ENCODE measurements at regions not wholly inside any gene's neighbourhood (a gene's known extent, or its start where the extent isn't known, plus 50 kb on each side); places are given as distances from the start of the nearest gene placed in this dataset.

DNA sequence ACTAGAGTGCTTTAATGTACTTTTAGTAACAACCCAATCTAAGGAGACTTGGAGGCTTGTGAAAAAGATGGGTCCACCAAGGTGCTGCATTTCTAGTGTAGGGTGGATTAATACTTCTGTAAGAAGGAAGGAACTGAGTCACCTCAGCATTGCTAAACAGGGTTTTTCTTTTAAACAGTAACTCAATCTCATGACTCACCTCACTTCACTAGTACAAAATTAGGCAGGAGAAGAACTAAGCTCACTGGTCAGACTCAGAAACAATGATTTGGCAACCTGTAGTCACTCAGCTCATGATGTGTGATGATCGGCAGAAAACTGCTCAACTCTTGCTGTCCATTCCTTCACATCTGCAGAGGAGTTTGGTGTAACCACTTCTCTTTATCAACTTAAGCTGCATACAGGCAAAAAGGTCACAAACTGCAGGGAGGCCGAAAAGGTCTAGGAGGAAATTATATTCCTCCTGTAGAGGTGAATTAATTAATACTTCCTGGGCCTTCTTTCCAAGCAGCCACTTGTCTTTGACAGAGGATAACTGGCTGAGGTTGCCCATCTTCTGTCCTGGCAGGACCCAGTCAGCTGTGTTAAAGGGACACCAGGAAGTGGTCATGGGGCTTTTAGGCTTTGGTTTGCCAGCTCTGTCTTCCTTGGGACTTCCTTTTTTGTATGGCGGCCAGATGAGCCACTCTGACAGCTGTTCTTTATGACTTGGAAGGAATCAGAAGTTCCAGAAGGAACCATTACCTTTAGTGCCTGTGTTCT, 466.9 kb downstream of the FUT8 start:
- DNase-seq = peak; percentile 52

DNA sequence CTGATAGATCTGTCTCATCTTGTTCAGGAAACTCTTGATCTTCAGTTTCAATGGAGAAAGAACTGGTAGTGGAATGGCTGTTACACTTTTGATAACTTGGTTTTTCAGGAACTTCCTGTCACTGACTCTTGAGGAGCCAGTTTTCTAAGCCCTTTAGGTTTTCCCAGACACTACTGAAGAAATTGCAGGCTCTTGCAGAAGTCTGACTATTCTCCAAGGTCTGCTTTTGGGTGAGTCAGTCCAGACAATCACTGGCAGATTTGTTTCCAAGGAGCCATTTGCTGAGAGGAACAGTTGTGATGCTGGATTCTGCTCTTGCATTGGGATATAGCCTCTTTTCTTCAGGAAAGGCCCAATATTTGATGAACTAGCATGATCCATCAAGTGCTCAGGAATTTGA, 468.0 kb downstream of the FUT8 start:
- DNase-seq = no peak

DNA sequence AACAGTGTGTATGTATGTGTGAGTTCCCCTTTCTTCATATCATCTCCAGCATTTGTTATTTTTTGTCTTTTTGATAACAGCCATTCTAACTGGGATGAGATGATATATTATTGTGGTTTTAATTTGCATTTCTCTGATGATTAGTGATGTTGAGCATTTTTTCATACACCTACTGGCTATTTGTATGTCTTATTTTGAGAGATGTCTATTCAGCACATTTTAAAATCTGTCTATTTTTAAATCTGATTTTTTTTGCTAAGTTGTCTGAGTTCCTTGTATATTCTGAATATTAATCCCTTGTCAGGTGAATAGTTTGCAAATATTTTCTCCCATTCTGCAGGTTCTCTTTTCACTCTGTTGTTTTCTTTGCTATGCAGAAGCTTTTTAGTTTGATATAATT, 469.1 kb downstream of the FUT8 start:
- DNase-seq = no peak

DNA sequence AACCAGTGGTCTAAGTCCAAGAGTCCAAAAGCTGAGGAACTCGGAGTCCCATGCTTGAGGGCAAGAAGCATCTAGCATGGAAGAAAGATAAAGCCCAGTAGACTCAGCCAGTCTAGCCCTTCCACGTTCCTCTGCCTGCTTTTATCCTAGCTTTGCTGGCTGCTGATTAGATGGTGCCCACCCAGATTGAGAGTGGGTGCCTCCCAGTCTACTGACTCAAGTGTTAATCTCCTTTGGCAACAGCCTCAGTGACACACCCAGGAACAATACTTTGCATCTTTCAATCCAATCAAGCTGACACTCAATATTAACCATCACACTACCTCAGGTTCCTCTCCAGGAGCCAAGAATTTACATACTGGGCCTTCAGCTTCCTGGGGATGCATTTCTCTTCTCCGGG, 476.1 kb downstream of the FUT8 start:
- DNase-seq = no peak

DNA sequence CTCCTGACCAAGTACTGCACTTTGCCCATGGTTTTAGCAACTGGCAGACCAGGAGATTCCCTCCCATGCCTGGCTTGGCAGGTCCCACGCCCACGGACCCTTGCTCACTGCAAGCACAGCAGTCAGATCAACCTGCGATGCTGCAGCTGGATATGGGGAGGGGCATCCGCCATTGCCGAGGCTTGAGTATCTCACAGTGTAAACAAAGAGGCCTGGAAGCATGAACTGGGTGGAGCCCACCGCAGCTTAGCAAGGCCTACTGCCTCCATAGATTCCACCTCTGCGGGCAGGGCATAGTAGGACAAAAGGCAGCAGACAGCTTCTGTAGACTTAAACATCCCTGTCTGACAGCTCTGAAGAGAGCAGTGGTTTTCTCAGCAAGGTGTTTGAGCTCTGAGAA, 479.8 kb downstream of the FUT8 start:
- DNase-seq = no peak

DNA sequence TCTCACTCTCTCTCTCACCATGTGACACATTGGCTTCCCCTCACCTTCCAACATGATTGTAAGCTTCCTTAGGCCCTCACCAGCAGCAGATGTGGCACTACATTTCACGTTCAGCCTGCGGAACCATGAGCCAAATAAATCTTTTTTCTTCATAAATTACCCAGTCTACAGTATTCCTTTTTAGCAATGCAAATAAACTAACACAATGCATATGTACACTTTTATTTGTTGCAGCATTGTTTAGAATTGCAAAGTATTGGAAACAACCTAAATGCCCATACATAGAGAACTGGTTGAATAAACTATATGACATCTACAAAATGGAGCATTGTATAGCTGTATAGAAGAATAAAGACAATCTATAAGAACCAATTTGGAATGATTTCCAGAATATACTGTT, 487.6 kb downstream of the FUT8 start:
- no peak for DNase-seq

DNA sequence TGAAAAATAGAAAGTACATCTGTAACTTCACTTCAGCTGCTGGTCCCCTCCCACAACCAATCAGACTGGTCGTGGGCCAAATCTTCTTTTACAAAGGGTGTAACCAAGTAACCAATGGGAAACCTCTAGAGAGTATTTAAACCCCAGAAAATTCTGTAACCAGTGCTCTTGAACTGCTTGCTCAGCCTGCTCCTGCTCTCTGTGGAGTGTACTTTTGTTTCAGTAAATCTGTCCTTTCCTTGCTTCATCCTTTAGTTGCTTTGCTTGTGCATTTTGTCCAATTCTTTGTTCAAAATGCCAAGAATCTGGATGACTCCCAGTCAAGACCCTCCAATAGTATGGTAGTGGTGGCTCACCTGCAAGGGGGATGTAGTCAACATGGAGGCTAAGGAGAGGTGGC, 489.1 kb downstream of the FUT8 start:
- DNase-seq = no peak

DNA sequence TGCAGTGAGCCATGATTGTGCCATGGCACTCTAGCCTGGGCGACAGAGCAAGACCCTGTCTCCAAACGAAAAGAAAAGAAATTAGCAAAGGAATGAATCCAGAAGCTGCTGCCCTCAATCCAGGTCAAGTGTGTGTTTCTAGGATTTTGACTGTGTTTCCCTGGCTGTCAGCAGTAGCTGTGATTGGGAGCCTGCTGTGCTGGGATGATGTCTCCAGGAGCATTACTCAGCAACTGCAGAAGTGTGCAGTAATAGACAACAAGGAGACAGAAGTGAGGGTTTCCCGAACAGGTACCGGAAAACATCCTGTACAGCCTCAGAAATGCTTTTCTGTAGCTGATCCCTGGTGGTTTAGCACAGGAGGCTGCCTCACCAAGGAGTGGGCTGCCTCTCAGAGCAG, 492.5 kb downstream of the FUT8 start:
- DNase-seq = no peak

DNA sequence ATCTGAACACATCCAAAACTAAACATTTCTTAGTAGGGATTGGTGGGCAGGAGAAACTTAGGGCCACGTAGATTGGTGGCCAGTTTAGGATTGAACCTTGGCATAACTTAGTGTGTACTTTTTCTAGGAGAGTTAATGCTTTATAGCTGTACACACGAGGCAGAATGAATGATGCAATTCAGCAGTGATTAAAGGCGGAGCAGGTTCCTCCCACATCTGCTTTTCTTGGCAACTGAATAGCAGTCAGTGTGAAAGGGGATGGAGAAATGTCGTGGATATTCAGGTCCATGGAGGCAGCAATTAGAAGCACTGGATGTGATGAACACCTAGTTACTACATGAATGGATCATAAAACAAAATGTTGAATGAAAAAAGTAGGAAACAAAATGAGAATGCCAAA, 493.8 kb downstream of the FUT8 start:
- no peak for DNase-seq

DNA sequence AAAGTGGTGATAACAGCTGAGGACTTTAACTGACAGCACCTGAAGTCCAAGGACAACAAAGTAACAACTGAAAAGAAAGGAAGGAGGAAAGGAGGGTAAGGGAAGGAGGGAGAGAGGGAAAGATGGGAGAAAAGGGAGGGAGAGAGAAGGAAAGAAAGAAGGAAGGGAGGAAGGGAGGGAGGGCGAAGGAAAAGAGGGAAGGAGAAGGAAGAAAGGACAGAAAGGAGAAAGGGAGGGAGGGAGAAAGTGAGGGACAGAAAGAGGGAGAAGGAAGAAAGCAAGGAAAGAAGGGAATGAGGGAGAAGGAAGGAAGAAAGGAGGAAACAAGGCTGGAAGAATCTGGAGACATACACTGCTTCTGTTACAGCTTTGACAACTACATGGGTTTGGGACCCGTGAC, 494.4 kb downstream of the FUT8 start:
- DNase-seq = no peak

DNA sequence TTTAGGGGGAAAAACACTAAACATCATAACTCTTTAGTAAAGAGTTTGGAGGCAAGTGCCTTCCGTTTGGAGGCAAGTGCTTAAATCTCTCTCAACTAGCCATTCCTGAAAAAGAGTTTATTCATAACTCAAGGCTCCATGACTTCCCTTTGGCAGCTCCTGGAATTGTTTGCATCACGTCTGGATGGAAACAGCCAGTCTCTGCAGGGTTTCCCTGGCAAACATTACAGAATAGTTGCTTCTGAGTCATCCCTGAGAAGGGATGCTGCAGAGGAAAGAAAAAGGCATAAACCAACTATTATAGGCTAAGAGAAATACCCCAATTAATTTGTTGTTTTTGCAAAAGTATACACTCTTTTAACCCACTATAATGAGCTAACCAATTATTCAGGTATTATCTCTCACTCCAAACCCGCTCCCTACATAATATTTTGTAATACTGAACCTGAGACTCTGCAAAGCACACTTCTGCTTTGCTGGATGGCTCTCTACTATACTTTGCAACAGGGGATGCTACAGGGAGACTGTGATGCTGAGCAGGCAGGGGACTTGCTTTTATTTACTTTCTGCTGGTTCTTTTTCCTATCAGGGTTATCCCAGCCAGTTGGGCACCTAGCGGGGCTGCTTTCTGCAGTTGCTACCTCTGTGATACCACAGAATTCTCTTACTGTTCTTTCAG, 497.7 kb downstream of the FUT8 start:
- no peak for DNase-seq

DNA sequence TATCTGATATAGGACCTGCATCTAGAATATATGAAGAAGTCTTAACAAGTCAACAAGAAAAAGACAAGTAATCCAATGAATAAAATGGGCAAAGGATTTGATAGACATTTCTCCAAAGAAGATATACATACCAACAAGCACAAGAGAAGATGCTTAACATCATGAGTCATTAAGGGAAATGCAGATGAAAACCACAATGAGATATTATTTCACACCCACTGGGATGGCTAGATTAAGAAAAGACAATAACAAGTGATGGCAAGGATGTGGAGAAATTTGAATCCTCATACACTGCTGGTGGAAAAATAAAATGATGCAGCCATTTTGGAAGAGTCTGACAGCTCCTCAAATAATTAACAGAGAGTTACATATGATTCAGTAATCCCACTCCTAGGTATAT, 502.6 kb downstream of the FUT8 start:
- peak; percentile 22 for DNase-seq

DNA sequence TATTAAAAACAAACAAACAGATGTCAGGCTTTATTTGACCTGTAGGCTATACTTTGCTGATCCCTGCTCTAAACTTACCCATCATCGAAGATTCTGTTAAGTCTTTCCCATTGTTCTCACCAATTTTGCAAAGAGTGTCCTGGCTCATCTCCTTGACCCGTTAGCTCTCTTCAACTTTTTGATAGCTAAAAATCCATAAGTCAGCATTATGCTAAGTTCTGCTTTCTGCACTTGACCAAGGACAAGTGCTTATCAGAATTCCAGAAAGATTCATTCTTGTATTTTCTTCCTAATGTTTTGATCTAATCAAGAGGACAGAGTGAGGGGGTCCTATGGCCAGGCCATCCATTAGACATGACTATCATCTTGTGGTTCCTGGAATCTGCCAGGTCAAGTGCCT, 503.5 kb downstream of the FUT8 start:
- no peak for DNase-seq

DNA sequence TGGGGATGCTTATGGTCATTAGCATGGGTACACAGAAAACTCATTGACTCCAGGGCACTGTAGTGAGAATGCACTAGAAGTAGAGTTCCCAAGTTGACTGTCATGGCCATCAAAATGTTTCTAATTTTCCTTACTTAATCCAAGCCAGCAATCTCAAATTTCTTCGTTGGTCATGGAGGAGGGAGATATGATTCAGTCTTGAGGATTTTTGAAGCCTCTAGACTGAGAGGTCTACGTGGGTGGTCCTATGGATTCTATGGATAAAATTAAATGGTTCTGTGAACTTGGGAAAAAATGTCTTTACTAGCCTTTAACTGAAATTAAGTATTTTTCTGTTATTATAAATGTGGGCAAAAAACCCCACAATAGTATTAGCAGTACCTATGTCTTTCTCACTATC, 508.5 kb downstream of the FUT8 start:
- DNase-seq = no peak

DNA sequence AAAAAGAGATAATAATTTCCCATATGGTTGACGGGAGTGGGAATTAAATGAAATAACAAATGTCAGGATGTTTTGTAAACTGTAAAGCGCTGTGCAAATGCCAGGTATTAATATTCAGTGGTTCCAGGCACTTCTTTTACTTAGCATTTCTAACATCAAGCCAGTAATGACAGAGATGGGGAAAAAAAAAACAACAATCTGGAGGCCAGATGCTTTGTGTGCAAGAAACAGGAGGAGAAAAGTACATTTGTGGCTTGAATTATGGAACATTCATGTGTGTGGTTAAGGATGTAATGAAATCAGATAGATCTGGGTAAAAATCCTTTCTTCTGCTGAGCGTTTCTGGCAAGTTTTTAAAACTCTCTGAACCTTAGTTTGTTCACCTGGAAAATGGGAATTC, 509.6 kb downstream of the FUT8 start:
- no peak for DNase-seq

DNA sequence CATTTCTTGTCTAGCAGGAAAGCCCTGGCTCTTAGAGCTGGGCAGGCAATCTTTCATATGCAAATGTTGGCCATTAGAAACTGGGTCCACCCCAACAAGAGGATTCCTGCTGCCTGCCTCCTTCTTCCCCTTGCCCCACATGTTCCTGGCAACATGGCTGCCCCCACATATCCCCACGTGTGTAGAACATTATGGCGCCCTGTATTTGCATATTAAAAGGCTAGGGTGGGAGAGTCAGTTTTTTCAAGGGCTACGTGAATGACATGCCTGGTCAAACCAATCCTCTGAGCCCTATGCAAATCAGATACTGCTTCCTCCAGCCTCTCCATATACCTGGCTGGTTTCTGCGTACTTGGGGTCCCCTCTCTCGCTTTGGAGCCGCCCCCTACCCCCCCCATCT, 514.0 kb downstream of the FUT8 start:
- DNase-seq = no peak

DNA sequence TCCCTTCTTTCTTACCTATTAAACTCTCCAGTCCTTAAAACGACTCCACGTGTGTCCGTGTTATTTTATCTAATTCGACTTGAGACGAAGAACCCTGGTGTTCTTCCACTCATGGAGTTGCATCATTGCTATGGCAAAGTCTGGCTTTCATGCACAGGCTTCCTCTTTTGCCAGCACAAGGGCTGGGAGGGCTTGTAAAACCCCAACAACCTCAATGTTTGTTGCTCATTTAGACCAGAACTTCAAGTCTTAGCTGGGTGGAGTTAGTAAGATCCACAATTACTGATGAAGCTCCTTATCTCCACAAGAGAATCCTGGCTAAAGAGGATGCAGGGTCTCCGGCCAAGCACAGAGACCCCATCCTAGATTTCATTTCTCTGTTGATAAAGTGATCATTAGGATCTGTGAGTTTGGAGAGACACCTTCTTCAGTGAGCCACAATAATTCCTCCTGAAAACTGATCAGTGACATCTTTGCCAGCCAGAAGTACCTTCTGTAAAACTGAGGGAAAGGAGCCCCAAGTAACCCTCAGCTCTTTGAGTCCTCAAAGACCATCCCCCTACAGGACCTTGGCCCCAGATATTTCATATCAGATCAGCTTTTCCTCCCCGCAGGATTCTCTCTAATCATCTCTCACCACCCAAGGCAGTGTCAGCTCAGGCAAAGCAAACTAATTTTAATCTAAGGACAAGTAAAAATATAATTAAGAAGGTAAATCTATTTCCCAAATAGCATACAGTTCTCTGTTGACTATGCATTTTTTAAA, 514.6 kb downstream of the FUT8 start:
- DNase-seq = peak; percentile 10

DNA sequence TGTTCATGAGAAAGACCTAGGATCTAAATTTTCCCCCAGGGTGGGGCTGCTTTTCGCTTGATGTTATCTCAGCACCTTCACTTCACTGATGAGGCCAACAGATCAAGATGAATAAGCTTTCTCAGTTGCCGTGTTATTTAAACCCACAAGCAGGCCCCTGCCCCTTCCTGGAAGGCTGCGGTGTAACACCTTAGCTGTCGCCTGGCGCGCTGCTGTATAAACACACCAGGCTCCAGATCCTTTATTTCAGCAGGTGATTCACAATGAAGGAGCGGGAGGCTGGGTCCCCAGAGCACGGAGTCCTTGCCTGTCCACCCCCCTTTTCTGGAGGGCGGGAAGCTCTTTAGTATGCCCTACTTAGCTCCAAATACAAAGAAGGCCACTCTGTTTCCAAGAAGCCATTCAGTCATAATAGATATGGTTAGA, 515.4 kb downstream of the FUT8 start:
- peak; percentile 91 for DNase-seq

DNA sequence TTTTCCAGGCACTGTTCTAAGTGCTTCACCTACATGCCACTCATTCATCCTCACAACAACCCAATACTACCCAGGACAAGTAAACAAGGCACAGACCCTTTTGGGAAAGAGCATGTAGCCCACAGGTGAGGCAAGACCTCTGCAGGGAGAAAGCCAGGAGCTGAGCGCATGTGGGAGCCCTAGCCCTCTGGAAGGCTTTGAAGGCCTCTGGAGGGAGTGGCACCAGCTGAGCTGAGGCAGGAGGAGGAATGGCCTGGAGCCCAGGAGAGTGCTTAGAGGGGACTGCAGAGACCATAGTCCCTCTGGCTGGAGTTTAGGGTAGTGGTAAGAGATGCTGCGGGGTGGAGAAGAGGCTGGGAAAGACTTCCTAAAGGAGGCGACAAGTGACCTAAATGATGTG, 516.5 kb downstream of the FUT8 start:
- DNase-seq = no peak

DNA sequence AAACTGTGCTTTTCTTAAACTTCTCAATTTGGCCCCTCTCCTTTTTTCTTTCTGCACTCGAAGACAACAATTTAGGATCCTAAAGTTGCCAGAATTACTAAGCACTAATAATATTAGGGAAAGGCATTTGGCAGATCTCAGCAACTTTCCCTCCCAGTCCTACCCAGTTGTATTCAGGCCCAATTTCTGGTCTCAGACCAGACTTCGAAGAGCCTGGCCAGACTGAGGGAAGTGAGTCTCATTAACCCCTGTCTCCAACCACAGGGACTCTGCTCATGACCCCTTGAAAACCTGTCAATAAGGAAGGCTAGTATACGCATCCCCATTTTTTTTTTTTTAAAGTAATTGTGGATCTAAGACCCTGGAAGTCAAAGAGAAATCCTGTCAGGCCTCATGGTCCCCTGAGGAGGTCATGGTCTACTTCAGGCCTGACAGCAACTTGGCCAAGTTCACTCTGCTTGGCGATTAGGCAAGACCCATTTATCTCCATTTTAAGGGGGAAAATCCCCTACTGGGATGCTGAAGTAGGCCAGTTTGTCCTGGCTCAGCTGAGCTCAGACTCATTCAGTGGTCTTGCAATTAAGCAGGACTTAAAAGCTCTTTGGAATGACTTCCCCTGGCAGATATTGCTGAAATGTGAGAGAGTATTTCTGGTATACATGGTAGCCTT, 521.0 kb downstream of the FUT8 start:
- DNase-seq = no peak

DNA sequence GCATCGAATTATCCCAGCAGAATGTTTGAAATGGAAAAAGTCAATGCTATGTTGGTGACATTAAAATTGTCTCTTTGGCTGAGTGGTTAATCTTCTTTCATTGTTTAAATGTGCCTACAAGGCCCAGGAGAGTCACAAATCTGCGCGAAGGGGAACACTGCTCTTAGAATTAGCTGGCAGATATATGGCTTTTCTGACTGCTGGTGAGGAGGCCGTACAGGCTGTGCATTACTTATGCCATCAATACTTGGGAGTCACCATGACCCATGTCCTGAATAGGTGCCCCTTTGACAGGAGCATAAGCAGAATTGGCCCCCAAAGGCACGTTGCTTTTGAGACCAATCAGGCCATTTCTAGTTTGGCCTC, 521.5 kb downstream of the FUT8 start:
- no peak for DNase-seq

DNA sequence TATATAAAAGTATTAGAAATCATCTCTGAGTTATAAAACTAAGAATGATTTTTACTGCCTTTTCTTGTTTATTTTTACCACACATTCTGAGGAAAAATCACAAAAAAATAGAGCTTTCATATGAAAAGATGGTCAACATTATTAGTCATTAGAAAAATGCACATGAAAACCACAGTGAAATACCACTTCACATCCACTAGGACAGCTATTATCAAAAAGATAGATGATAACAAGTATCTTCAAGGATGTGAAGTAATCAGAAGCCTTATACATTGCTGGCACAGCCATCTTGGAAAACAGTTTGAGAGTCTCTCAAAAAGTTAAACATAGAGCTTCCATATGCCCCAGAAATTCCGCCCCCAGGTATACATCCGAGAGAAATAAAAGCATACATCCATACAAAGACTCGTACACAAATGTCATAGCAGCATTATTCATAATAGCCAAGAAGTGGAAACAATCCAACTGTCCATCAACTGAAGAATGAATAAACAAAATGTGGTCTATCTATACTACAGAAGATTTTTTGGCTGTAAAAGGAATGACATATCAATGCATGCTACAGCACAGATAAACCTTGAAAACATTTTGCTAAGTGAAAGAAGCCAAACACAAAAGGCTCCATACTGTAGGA, 523.9 kb downstream of the FUT8 start:
- no peak for DNase-seq
